SIG-M5 treated with dmso at 0.1 percent for 504 hours (cell line): ENCODE measurements at regions not wholly inside any gene's neighbourhood (a gene's known extent, or its start where the extent isn't known, plus 50 kb on each side); places are given as distances from the start of the nearest gene placed in this dataset.
"Not testable (repeated sequence)": the region's sequence is repeated elsewhere in the genome, so short reads cannot be mapped to it uniquely, and the experiment has no call there.

ENCODE experiments used
- DNase-seq: peaks from one replicate; lab custom pipeline; 2025; ENCODE audit not compliant: unreplicated experiment; lab: John Stamatoyannopoulos, UW

DNA sequence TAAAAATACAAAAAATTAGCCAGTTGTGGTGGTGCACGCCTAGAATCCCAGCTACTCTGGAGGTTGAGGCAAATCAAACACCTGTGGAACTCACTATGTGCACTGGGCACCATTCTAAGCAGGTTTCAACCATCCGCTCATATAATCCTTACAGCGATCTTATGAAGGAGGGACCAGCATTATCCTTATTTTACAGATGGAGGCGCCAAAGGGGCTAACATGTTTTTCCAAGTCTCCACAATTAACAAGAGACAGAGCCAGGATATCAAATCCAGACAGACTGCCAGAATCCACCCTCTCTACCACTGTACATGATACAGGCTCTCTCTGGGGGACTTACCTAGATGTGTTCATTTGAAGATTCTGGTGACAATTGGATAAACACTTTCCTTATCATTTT, 479.0 kb downstream of the XYLT1 start:
- no peak for DNase-seq

DNA sequence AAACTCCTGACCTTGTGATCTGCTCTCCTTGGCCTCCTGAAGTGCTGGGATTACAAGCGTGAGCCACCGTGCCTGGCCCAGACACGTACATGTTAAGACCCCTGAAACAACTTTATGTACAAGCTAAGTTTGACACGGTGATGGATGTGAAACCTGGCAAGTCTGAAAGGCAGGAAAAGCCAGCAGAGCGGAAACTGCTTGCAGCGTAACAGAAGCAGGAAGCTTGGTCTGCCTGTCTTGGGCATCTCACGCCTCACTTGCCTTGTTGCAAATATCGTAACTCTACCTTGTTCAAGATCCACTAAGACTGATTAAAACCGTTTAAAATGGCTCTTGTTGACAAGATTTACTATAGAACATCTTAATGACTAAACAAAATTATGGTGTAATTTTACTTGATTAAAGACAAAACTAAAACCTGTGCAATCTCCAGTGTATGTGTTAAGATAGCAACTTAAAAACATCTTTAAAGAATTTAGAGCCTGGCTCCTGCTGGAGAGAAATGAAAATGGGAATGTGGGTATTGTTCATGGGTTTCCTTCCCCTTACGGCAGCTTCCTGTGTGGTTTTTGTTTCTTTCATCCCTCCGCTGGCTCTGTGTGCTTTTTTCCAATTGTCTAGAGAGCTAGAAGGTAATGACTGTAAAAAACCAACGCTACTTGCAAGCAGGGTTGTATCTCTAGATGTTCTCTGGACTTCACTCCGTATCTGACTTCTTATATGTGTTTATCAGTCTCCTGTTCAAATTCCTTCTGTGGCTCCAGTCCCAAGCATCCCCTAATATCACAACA, 477.6 kb downstream of the XYLT1 start:
- DNase-seq, result no peak

DNA sequence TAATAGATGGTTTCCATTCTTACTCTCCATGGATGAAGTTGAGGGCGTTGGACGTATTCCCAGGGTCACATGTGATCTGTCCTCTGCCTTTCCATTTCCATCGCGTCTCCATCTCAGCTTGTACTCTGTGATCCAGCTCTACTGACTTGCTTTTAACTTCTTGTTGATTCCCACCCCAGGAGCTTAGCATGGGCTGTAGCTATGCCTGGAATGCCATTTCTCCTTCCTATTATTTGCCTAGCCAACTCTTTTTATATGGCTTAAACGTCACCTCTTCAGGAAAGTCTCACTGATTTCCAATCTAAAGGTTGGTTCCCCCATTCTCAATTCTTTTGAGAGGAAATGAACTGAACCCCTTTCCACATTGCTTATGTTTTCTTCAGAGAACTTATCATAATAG, 475.9 kb downstream of the XYLT1 start:
- no peak for DNase-seq

DNA sequence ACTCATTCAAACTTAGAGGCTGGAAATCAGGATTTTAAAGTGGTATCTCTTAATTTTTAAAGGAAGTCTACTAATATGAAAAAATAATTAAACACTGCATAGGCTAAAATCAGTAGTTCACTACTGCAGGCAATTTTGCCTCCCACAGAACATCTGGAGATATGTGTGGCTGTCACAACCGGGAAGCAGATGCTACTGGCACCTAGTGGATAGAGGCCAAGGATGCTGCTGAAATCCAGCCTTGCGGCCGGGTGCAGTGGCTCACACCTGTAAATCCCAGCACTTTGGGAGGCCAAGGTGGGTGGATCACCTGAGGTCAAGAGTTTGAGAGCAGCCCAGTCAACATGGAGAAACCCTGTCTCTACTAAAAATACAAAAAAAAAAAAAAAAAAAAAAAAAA, 473.9 kb downstream of the XYLT1 start:
- DNase-seq, result no peak

DNA sequence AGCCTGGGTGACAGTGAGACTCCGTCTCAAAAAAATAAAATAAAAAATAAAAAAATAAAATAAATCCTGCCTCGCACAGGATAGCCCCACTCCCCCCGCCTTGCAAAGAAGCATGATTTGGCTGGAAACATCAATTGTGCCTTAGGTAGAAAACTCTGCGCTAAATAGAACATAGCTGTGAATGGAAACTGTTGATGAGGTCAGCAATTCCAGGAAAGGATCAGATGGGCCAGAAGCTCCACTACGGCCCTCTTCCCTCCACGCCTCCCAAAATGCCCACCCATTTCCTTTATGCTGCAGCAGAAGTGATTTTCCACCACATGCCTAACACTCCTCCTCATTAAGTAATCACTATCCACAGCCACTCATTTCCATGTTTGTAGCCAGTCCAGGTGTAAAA, 473.4 kb downstream of the XYLT1 start:
- no peak for DNase-seq

DNA sequence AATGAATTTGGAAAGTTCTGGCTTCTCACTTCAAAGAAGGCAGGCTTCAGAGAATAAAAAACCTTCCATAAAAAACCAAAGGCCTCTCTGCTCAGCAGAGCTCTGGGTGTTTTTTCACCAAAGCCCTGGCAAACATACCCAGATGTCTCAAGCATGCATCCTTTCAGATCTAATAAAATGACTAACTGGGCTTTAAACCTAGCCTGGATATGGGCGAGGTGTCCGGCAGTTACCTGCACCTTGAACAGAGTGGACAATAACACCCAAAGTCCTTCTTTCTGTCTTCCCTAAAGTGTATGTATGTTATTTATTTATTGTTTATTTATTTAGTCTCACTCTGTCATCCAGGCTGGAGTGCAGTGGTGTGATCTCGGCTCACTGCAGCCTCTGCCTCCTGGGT, 469.3 kb downstream of the XYLT1 start:
- DNase-seq, result no peak

DNA sequence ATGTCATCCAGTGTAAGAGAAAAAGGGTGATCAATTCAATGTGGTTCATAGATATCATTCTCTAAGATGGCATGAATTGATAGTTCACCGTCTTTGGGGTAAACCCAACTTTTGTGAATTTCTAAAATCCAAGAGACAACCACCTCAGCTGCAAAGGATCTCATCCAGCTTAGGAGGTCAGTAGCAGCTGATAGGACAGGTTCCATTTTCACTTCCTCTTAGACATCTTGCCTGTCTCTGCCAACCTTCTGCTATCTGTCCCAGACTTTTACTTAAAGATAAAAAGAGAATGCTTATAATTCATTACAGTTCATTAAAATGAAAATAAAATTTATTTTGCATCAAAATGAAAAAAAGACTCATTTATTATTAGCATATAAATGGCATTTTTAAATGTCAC, 468.2 kb downstream of the XYLT1 start:
- no peak for DNase-seq

DNA sequence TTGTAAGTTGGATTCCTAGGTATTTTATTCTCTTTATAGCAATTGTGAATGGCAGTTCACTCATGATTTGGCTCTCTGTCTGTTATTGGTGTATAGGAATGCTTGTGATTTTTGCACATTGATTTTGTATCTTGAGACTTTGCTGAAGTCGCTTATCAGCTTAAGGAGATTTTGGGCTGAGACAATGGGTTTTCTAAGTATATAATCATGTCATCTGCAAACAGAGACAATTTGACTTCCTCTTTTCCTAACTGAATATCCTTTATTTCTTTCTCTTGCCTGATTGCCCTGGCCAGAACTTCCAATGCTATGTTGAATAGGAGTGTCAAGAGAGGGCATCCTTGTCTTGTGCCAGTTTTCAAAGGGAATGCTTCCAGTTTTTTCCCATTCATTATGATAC, 464.8 kb downstream of the XYLT1 start:
- not testable (repeated sequence) for DNase-seq

DNA sequence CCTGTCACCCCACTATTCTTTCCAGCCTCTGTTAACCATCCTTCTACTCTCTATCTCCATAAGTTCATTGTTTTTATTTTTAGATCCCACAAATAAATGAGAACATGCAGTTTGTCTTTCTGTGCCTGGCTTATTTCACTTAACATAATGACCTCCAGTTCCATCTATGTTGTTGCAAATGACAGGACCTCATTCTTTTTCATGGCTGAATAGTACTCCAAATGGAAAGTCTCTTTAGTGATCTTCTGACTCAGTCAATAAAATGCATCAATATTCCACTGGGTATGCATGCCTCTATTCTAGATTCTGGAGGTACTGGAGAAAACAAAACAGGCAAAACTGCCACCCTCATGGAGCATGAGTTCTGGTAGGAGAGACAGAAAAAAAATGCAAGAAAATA, 459.0 kb downstream of the XYLT1 start:
- no peak for DNase-seq

DNA sequence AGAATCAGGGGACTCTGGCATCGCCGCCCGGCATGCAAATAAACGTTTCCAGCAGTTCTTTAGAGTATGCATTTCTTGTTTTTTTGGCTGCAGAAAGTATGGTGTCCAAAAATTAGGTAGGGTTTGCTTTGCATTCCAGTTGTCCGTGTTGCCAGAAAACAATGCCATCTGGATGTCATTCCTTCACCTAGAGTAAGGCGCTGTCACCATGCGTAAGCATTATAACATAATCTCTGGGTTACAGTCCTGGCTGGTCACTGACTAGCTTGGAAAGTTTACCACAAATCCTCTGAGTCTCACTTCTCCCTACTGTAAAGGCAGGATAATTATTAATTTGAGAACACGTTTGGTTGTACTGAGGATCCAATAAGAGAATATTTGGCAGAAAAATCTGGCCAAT, 457.7 kb downstream of the XYLT1 start:
- no peak for DNase-seq

DNA sequence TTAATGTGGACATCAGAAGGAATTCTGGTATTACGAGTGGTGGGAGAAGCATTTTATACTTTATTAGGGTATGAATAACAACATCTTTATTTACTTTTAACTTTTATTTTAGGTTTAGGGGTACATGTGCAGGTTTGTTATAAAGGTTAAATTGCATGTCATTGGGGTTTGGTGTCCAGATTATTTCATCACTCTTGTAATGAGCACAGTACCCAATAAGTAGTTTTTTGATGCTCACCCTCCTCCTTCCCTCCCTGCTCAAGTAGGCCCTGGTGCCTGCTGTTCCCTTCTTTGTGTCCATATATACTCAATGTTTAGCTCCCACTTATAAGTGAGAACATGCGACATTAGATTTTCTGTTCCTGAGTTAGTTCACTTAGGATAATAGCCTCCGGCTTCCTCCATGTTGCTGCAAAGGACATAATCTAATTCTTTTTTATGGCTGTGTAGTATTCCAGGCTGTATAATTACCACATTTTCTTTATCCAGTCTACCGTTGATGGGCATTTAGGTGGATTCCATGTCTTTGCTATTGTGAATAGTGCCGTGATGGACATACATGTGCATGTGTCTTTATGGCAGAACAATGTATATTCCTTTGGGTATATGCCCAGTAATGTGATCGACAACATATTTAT, 456.2 kb downstream of the XYLT1 start:
- no peak for DNase-seq

DNA sequence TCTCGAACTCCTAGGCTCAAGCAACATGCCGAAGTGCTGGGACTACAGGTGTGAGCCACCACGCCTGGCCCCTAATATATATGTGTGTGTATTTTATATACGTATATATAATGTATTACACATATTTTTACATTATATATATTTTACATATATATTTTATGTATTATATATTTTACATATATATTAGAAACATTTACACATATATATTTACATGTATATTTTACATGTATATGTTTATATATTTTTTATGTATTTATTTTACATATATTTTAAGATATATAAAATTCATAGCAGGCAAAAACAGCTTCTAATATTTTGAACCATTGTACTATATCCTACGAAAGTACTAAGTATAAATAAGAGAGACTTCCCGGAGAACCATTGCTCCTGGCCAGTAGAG, 455.1 kb downstream of the XYLT1 start:
- no peak for DNase-seq

DNA sequence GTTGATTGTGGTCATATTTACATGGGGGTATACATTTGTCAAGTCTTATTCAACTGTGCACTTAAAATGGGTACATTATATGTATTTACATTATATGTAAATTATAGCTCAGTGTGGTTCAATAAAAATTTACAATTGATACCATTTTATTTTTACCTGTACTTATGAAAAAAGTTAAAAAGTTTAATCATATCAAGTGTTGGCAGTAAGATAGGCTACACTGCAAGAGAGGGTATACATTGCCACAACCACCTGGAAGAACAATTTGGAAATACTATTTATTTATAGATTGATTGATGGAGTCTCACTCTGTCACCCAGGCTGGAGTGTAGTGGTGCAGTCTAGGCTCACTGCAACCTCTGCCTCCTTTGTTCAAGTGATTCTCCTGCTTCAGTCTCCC, 453.3 kb downstream of the XYLT1 start:
- DNase-seq, result no peak

DNA sequence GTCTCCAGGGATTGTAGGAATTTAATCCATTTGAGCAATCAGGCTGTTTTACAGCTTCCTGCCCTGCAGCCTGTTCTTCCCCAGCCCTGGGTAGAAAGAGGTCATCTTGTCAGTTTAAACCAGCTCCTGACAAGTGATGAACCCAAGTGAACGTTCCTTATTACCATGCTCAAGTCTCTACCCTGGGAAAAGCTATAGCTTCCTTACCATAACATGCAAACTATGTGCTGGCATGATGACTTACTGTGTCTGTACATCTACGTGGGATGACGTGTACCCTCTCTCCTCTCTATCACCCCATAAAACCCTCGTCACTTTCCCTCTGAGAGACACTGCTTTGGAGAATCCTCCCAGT, 452.2 kb downstream of the XYLT1 start:
- DNase-seq, result no peak

DNA sequence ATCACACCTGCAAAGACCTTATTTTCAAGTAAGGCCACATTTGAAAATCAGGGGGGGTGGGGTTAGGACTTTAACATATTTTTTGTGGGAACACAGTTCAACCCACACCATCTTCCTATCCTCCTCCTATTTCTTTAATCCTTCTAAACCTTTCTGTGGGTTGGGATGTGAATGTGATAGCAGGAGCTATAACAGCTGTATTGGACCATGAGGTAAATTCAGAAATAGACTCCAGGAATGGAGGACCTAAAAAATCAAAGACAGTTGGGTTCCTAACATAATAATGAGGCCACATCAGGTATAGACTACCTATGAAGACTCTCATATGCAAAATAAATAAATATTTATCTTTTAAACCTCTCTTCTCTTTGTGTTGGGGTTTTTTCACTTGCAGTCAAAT, 451.4 kb downstream of the XYLT1 start:
- no peak for DNase-seq

DNA sequence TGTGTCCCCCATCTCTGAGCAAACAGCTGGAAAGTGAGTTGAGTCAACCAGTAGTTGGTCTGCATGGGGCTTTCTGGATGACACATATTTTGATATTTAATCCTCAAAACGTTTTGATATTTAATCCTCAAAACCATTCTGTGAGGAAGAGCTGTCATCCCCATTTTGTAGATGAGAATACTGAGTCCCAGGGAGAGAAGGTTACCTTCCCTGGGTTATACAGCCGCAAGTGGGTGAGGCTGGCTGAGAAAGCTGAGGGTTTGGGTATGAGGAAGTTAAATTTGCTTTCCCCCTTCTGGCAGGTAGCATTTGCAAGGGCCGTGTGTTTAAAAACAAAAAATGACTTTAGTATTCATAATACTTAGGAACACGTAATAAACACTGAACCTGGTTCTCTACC, 447.2 kb downstream of the XYLT1 start:
- DNase-seq, result no peak

DNA sequence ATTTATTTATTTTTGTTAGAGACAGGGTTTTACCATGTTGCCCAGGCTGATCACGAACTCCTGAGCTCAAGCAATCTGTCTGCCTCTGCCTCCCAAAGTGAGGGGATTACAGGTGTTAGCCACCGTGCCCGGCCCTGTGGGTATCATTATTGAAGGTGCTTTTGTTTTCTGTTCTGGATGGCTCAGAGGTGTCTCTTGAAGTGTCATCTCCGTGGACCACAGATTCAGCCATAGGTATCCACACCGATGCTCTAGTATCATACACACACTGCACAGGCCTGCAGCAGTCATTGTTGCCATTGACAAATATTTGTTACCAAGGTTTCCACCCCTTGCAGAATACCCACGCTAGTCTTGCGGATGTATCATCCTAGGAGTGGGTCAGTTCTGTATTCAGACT, 446.2 kb downstream of the XYLT1 start:
- no peak for DNase-seq

DNA sequence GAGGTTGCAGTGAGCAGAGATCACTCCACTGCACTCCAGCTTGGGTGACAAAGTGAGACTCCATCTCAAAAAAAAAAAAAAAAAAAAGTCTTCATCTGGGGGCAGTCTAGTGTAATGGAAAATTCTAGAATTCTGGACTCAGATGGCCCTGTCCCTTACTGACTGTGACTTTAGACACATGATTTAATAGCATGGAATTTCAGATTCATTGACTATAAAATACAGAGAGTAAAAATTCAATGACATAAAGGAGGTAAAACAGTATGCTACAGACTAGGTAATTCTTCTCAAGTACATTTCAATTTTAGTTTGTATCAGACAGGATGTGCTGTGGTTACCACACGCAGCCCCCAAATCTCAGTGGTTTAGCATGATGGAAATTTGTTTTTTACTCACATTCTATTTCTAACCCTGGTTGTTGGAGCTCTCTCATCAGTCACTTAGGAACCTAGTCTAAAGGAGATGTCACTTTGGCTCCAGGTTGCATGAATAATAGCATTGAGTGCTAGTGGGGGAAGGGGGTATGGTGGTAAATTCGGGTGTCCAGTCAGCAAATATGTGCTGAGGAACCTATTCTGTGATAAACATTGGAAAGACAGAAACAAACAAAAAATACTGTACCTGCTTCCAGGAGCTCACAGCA, 444.0 kb downstream of the XYLT1 start:
- DNase-seq, result no peak

DNA sequence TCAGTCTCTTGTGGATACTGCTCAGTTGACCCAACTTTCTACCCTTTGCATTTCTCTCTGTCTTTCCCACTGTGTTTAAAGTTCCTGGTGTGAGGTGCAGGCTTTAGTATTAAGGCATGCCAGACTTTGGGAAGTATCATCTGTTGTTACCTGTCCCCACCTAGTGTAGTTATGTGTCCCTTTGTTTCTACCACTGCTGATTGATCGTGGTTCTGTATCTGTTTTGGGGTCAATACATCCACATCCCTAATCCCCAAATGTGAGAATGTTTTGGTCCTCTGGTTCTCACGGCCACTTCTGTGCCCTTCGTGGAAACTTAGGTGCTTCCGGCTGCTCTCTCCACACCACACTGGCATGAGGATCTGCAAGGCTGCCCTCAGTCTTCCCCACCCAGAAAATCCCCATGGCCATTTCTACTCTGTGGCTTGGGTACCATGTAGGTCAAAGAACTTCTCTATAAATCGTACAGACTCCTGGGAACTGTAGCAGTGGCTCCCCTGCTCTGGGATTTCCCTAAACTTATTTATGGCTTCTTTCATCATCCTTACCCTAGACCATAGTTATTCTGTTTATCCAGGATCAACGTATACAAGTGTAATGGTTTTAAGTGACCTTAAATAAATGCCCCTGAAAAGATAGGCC, 443.2 kb downstream of the XYLT1 start:
- DNase-seq, result no peak

DNA sequence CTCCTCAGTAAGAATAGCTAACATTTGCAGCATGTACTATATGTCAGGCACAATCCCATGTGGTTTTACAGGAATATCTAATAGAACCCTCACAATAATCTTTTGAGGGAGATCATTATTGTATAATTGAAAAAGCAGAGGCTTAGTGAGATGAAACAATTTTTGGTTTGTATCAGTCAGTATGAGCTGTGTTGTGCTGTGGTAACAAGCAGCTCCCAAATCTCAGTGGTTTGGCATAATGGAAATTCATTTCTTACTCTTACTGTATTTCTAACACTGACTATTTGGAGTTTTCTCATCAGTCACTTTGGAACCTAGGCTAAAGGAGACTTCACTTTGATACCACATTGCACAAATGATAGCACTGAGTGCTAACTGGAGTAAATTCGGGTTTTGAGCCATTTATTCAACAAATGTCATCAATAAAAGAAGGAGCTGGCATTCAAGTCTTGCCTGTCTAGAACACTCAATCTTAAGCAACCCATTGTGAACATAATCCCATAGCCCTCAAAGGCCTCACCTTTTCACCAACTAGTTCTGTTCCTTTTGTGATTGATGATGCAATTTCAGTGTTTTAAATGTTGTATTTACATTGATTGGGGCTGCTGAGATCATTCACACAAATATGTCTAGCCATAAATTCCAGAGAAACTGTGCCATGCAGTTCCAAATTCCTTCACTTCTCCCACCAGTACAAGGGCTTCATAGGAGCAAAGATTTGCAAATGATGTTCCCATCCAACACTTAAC, 441.0 kb downstream of the XYLT1 start:
- DNase-seq, result no peak

DNA sequence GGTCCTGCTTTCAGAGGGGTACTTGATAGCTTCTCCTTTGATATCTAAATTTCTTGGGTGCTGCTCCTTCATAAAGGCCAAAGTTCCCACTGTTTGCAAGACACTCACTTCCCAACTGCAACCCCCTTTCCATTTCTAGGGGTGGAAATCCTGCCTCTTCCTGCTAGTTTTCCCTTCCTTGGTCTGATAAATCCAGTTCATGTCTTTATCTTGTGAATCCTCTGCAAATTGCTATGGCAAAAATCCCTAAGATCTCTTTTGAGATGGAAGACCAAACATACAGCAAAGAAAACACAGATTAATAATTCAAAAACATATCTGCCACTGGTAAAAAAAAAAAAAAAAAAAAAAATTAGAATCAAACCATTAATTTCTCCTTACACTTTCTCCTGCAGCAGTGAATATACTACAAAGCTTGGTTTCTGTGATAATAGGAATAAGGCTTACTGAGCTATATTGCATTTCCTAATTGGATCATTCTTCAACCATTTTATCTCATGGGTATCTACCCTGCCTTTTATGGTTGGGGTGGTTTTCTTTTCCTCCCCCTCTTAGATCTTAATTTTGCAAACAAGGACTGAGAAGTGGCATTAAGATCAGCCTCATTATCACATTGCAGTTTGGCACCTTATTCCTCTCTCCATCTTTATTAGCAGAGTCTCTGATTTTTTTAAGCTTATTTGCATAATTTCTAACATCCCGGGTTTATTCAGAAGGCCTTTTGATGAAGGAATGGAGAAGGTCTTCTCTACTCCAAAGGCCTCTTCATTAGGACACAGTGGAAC, 439.1 kb downstream of the XYLT1 start:
- DNase-seq, result no peak
